COLO829 (cell line): ENCODE measurements at regions not wholly inside any gene's neighbourhood (a gene's known extent, or its start where the extent isn't known, plus 50 kb on each side); places are given as distances from the start of the nearest gene placed in this dataset.
"Not testable (repeated sequence)": the region's sequence is repeated elsewhere in the genome, so short reads cannot be mapped to it uniquely, and the experiment has no call there.

Experiments used
- DNase-seq: peaks from one replicate; pipeline ENCODE4 v3.0.0; 2012; ENCODE audit warnings: low spot score

GRCh38 chr11:81888391-81888790 is 845.3 kb downstream of the FAM181B start:
- no peak for DNase-seq

GRCh38 chr11:81887671-81888070 is 846.0 kb downstream of the FAM181B start:
- no peak for DNase-seq

- no peak for DNase-seq
Measured at GRCh38 chr11:81886406-81887075, 847.1 kb downstream of the FAM181B start.

GRCh38 chr11:81874635-81875034 is 859.0 kb downstream of the FAM181B start:
- DNase-seq: no peak

- no peak for DNase-seq
Measured at GRCh38 chr11:81870815-81871214, 862.8 kb downstream of the FAM181B start.

GRCh38 chr11:81870066-81870412 is 863.6 kb downstream of the FAM181B start:
- DNase-seq: no peak

GRCh38 chr11:81869351-81870065 is 864.2 kb downstream of the FAM181B start:
- DNase-seq: no peak

- no peak for DNase-seq
Measured at GRCh38 chr11:81866896-81867295, 866.8 kb downstream of the FAM181B start.

- no peak for DNase-seq
Measured at GRCh38 chr11:81857386-81857785, 876.3 kb downstream of the FAM181B start.

GRCh38 chr11:81853791-81854190 is 879.9 kb downstream of the FAM181B start:
- DNase-seq: no peak

- DNase-seq: no peak
Measured at GRCh38 chr11:81852896-81853295, 880.8 kb downstream of the FAM181B start.

GRCh38 chr11:81840380-81840779 is 893.3 kb downstream of the FAM181B start:
- DNase-seq: no peak

- no peak for DNase-seq
Measured at GRCh38 chr11:81839976-81840375, 893.7 kb downstream of the FAM181B start.

GRCh38 chr11:81839016-81839415 is 894.6 kb downstream of the FAM181B start:
- no peak for DNase-seq

GRCh38 chr11:81829976-81830375 is 903.7 kb downstream of the FAM181B start:
- DNase-seq: no peak

GRCh38 chr11:81825346-81825745 is 908.3 kb downstream of the FAM181B start:
- no peak for DNase-seq

- no peak for DNase-seq
Measured at GRCh38 chr11:81819462-81819861, 914.2 kb downstream of the FAM181B start.

- DNase-seq: no peak
Measured at GRCh38 chr11:81804858-81805257, 928.8 kb downstream of the FAM181B start.

- DNase-seq: no peak
Measured at GRCh38 chr11:81802591-81802990, 931.1 kb downstream of the FAM181B start.

- DNase-seq: no peak
Measured at GRCh38 chr11:81792416-81792815, 941.2 kb downstream of the FAM181B start.

GRCh38 chr11:81787584-81788049 is 946.0 kb downstream of the FAM181B start:
- DNase-seq: no peak

GRCh38 chr11:81772166-81772565 is 961.5 kb downstream of the FAM181B start:
- DNase-seq: no peak

- not testable (repeated sequence) for DNase-seq
Measured at GRCh38 chr11:81769906-81770305, 963.8 kb downstream of the FAM181B start.
